NCI-H2196 treated with DMSO at 0.1 percent for 48 hours (cell line): ENCODE measurements at regions not wholly inside any gene's neighbourhood (a gene's known extent, or its start where the extent isn't known, plus 50 kb on each side); places are given as distances from the start of the nearest gene placed in this dataset.

Experiments used
- DNase-seq: peaks from one replicate; lab custom pipeline; 2025; ENCODE audit not compliant: unreplicated experiment; lab: John Stamatoyannopoulos, UW

GRCh38 chr5:53825016-53825415, 264.6 kb downstream of the NDUFS4 start:
- DNase-seq = no peak

DNA sequence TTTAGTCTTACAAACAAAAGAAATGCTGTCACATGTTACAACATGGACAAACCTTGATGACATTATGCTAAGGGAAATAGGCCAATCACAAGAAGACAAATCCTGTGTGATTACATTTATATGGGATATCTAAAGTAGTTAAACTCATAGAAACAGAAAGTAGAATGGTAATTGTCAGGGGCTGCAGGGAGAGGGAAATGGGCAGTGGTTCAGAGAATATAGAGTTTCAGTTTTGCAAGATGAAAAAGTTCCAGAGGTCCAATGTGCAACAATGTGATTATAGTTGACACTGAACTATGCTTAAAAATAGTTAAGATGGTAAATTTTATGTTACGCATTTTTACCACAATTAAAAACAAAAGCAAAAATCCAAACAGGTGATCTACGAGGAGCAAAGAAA, 265.5 kb downstream of the NDUFS4 start:
- DNase-seq = no peak

- DNase-seq = no peak
These were observed 266.1 kb downstream of the NDUFS4 start for GRCh38 chr5:53826504-53826903.

DNA sequence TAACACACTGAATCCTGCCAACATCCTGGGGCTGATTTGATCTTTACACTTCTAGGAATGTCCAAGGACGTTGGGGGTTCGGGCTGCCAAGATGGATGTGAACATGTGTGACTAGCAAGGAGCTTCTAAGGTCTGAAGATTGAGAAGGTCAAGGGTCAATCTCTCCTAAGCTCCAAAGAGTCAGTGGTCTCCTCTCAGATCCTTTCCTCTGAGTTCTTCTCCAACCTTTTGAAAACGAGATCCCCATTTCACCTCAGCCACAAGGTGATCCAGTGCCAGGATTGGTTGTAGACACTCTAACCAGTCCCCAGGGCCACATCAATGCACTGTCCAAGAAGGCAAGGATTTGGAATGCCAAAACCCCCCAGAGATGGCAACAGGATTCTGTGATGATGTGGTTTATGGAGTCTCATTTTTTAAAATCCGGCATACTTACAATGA, 266.8 kb downstream of the NDUFS4 start:
- DNase-seq = no peak

GRCh38 chr5:53831496-53831895, 271.1 kb downstream of the NDUFS4 start:
- no peak for DNase-seq
